Liver (tissue), 8 donors: ENCODE measurements at regions not wholly inside any gene's neighbourhood (a gene's known extent, or its start where the extent isn't known, plus 50 kb on each side); places are given as distances from the start of the nearest gene placed in this dataset.

Source experiments
- DNase-seq: peaks from one replicate; pipeline ENCODE4 v3.0.0-alpha.2; 2017; ENCODE audit warnings: low spot score
- H3K27ac ChIP-seq, 2 donors: one replicate each; pipeline ENCODE4 v1.7.0; 2013; ENCODE audit warnings: inconsistent platforms in 2 of 2, low read length in 2 of 2, control low read depth in 1 of 2, low read depth in 1 of 2, mild to moderate bottlenecking in 1 of 2
- H3K27me3 ChIP-seq, 4 donors: one replicate each; pipeline versions ENCODE4 v1.6.1 to v1.7.0; 2013; ENCODE audit warnings: low read length in 3 of 4, inconsistent platforms in 1 of 4, mild to moderate bottlenecking in 1 of 4, moderate library complexity in 1 of 4; ENCODE audit not compliant: control insufficient read depth in 4 of 4, insufficient read depth in 4 of 4
- H3K36me3 ChIP-seq, 4 donors: one replicate each; pipeline versions ENCODE4 v1.6.1 to v1.7.0; 2013; ENCODE audit warnings: low read length in 3 of 4, mild to moderate bottlenecking in 3 of 4, low read depth in 1 of 4, moderate library complexity in 1 of 4; ENCODE audit not compliant: control insufficient read depth in 4 of 4, insufficient read depth in 3 of 4
- H3K4me1 ChIP-seq, 4 donors: one replicate each; pipeline versions ENCODE4 v1.6.1 to v1.7.0; 2013; ENCODE audit warnings: low read length in 3 of 4, mild to moderate bottlenecking in 3 of 4, moderate library complexity in 1 of 4; ENCODE audit not compliant: control insufficient read depth in 4 of 4, insufficient read depth in 4 of 4
- H3K4me3 ChIP-seq, 3 donors: one replicate each; pipeline versions ENCODE4 v1.6.1 to v1.7.0; 2013; ENCODE audit warnings: low read length in 3 of 3, control low read depth in 1 of 3, low read depth in 1 of 3, mild to moderate bottlenecking in 1 of 3
- H3K9ac ChIP-seq, 2 donors: one replicate each; pipeline ENCODE4 v1.7.0; 2013; ENCODE audit warnings: low read length in 2 of 2, mild to moderate bottlenecking in 2 of 2, moderate library complexity in 2 of 2, control low read depth in 1 of 2, low read depth in 1 of 2
- H3K9me3 ChIP-seq, 4 donors: one replicate each; pipeline versions ENCODE4 v1.6.1 to v1.7.0; 2013; ENCODE audit warnings: low read length in 3 of 4; ENCODE audit not compliant: control insufficient read depth in 4 of 4
- CTCF ChIP-seq: fragments of 150-350 bp; IDR thresholded peaks from 2 replicates; pipeline ENCODE4 v1.5.1; 2017; ENCODE audit warnings: improper control_type of control experiment, low read depth, low read length; ENCODE audit not compliant: missing input control
- EGR1 ChIP-seq, 2 donors: IDR thresholded peaks; 2 replicates each; pipeline ENCODE4 v1.6.1; 2016 to 2018; ENCODE audit warnings: antibody characterized with exemption in 2 of 2, low read depth in 2 of 2
- FOXA1 ChIP-seq: IDR thresholded peaks from 2 replicates; pipeline ENCODE4 v1.6.1; 2016; ENCODE audit warnings: antibody characterized with exemption
- FOXA2 ChIP-seq: IDR thresholded peaks from 2 replicates; pipeline ENCODE4 v1.6.1; 2016; ENCODE audit warnings: antibody characterized with exemption
- GABPA ChIP-seq, 2 donors: IDR thresholded peaks in 1 of 2; conservative IDR thresholded peaks in 1 of 2; 2 replicates each; pipeline ENCODE4 v1.6.1; 2016; ENCODE audit warnings: antibody characterized with exemption in 2 of 2, mild to moderate bottlenecking in 1 of 2, moderate library complexity in 1 of 2
- HNF4A ChIP-seq, 2 donors: conservative IDR thresholded peaks; 2 replicates each; pipeline ENCODE4 v1.6.1; 2016; ENCODE audit warnings: antibody characterized with exemption in 2 of 2, mild to moderate bottlenecking in 2 of 2
- HNF4G ChIP-seq: IDR thresholded peaks from 2 replicates; pipeline ENCODE4 v1.6.1; 2016; ENCODE audit warnings: antibody characterized with exemption
- JUND ChIP-seq, 2 donors: IDR thresholded peaks; 2 replicates each; pipeline ENCODE4 v1.6.1; 2016; ENCODE audit warnings: antibody characterized with exemption in 2 of 2
- NR2F2 ChIP-seq: IDR thresholded peaks from 2 replicates; pipeline ENCODE4 v1.6.1; 2016; ENCODE audit warnings: antibody characterized with exemption
- RAD21 ChIP-seq, 2 donors: IDR thresholded peaks; 2 replicates each; pipeline ENCODE4 v1.6.1; 2016; ENCODE audit warnings: antibody characterized with exemption in 2 of 2, mild to moderate bottlenecking in 2 of 2
- RXRA ChIP-seq, 2 donors: IDR thresholded peaks; 2 replicates each; pipeline ENCODE4 v1.6.1; 2017 to 2018; ENCODE audit warnings: antibody characterized with exemption in 2 of 2, mild to moderate bottlenecking in 1 of 2
- SP1 ChIP-seq: IDR thresholded peaks from 2 replicates; pipeline ENCODE4 v1.6.1; 2018; ENCODE audit warnings: antibody characterized with exemption, mild to moderate bottlenecking
- TAF1 ChIP-seq: conservative IDR thresholded peaks from 2 replicates; pipeline ENCODE4 v1.6.1; 2016; ENCODE audit warnings: antibody characterized with exemption, mild to moderate bottlenecking
- YY1 ChIP-seq: IDR thresholded peaks from 2 replicates; pipeline ENCODE4 v1.6.1; 2016; ENCODE audit warnings: antibody characterized with exemption, mild to moderate bottlenecking
- ZBTB33 ChIP-seq: IDR thresholded peaks from 2 replicates; pipeline ENCODE4 v1.6.1; 2016; ENCODE audit warnings: antibody characterized with exemption
- whole genome bisulfite sequencing: extraction: QIAGEN DNeasy Blood & Tissue Kit; methylation state at CpG from one replicate; pipeline ENCODE4 v1.1.7; 2013; 5-methylcytosine and 5-hydroxymethylcytosine counted together
- TF ChIP-seq, protein P1 (sequence below): IDR thresholded peaks from 2 replicates; pipeline ENCODE4 v1.6.1; 2016; ENCODE audit warnings: antibody characterized with exemption, mild to moderate bottlenecking
- TF ChIP-seq, protein P2 (sequence below): IDR thresholded peaks from 2 replicates; pipeline ENCODE4 v1.6.1; 2016; ENCODE audit warnings: antibody characterized with exemption
- donor health status: healthy.
- donor health status: healthy.
- donor health status: healthy.
- donor health status: healthy.
- donor health status: healthy.

- 65% methylated on average over 1 of the region's 1 CpG for WGBS
These were observed 2266.1 kb downstream of the PCDH7 start for GRCh38 chr4:32986236-32986635.

DNA sequence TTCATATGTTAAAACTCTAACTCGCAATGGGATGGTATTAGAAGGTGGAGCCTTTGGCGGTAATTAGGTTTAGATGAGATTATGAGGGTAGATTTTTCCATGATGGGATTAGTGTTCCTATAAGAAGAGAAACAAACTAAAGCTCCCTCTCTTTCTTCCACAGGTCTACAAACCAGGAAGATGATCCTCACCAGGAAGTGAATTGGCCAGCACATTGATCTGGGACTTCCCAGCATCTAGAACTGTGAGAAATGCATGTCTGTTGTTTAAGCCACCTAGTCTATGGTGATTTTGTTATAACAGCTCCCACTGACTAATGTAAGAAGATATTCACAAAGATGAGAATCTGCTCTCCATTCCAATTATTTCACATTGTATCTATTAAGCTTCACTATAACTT, 2266.9 kb downstream of the PCDH7 start:
- 69% methylated on average over 2 of the region's 2 CpGs for WGBS
- no peaks in the 10 kb centered on the region for H3K27me3 ChIP-seq
- no peak for DNase-seq
- no peak for TF ChIP-seq SP1
- TF ChIP-seq, protein P1, sequence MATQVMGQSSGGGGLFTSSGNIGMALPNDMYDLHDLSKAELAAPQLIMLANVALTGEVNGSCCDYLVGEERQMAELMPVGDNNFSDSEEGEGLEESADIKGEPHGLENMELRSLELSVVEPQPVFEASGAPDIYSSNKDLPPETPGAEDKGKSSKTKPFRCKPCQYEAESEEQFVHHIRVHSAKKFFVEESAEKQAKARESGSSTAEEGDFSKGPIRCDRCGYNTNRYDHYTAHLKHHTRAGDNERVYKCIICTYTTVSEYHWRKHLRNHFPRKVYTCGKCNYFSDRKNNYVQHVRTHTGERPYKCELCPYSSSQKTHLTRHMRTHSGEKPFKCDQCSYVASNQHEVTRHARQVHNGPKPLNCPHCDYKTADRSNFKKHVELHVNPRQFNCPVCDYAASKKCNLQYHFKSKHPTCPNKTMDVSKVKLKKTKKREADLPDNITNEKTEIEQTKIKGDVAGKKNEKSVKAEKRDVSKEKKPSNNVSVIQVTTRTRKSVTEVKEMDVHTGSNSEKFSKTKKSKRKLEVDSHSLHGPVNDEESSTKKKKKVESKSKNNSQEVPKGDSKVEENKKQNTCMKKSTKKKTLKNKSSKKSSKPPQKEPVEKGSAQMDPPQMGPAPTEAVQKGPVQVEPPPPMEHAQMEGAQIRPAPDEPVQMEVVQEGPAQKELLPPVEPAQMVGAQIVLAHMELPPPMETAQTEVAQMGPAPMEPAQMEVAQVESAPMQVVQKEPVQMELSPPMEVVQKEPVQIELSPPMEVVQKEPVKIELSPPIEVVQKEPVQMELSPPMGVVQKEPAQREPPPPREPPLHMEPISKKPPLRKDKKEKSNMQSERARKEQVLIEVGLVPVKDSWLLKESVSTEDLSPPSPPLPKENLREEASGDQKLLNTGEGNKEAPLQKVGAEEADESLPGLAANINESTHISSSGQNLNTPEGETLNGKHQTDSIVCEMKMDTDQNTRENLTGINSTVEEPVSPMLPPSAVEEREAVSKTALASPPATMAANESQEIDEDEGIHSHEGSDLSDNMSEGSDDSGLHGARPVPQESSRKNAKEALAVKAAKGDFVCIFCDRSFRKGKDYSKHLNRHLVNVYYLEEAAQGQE, result no peak
- no peak for TF ChIP-seq EGR1 (IDR thresholded peaks at IDR 0.05; ENCODE audit: low read depth in 2 of 2)
- no peak for TF ChIP-seq GABPA (IDR thresholded peaks at IDR 0.05 in 1 of 2, conservative IDR thresholded peaks at IDR 0.05 in 1 of 2)
- TF ChIP-seq RXRA (IDR thresholded peaks at IDR 0.05), result no peak
- TF ChIP-seq NR2F2, result no peak
- no peak for TF ChIP-seq TAF1
- no peak for TF ChIP-seq JUND (IDR thresholded peaks at IDR 0.05)
- TF ChIP-seq, protein P2, sequence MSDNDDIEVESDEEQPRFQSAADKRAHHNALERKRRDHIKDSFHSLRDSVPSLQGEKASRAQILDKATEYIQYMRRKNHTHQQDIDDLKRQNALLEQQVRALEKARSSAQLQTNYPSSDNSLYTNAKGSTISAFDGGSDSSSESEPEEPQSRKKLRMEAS, result no peak
- no peak for TF ChIP-seq HNF4A (conservative IDR thresholded peaks at IDR 0.05)
- no peak for TF ChIP-seq RAD21 (IDR thresholded peaks at IDR 0.05)
- no peak for TF ChIP-seq YY1
- no peak for TF ChIP-seq FOXA1
- TF ChIP-seq HNF4G, result no peak
- no peak for TF ChIP-seq FOXA2
- TF ChIP-seq ZBTB33, result no peak

More at GRCh38 chr4:32986236-32986635, 2266.1 kb downstream of the PCDH7 start:
- Histone ChIP-seq H3K27ac (no peak overlapping the region), H3K9me3 (no peaks in the 10 kb centered on the region), H3K9ac (no peak overlapping the region), H3K36me3 (no peaks in the 10 kb centered on the region), H3K4me3 (no peak overlapping the region), H3K27me3 (no peaks in the 10 kb centered on the region), H3K4me1 (no peaks in the 10 kb centered on the region)
- no peak for TF ChIP-seq YY1
- TF ChIP-seq CTCF, result no peak
- TF ChIP-seq JUND (IDR thresholded peaks at IDR 0.05), result no peak
- no peak for TF ChIP-seq HNF4G
- TF ChIP-seq ZBTB33, result no peak
- TF ChIP-seq FOXA1, result no peak
- TF ChIP-seq HNF4A (conservative IDR thresholded peaks at IDR 0.05), result no peak
- TF ChIP-seq SP1, result no peak
- no peak for DNase-seq

More for the DNA sequence above, 2266.9 kb downstream of the PCDH7 start:
- H3K4me1 ChIP-seq, result no peaks in the 10 kb centered on the region
- H3K9me3 ChIP-seq, result no peaks in the 10 kb centered on the region
- H3K36me3 ChIP-seq, result no peaks in the 10 kb centered on the region
- H3K9ac ChIP-seq, result no peak overlapping the region
- H3K27ac ChIP-seq, result no peak overlapping the region
- no peak overlapping the region for H3K4me3 ChIP-seq
